GM18907 (cell line): ENCODE measurements at regions not wholly inside any gene's neighbourhood (a gene's known extent, or its start where the extent isn't known, plus 50 kb on each side); places are given as distances from the start of the nearest gene placed in this dataset.
"Not testable (repeated sequence)": the region's sequence is repeated elsewhere in the genome, so short reads cannot be mapped to it uniquely, and the experiment has no call there.

Source experiments
- ATAC-seq: cut with Tn5 transposase; IDR thresholded peaks from one replicate; pipeline ENCODE4 v1.9.1; 2021; ENCODE audit warnings: mild to moderate bottlenecking, moderate library complexity; ENCODE audit not compliant: unreplicated experiment

DNA sequence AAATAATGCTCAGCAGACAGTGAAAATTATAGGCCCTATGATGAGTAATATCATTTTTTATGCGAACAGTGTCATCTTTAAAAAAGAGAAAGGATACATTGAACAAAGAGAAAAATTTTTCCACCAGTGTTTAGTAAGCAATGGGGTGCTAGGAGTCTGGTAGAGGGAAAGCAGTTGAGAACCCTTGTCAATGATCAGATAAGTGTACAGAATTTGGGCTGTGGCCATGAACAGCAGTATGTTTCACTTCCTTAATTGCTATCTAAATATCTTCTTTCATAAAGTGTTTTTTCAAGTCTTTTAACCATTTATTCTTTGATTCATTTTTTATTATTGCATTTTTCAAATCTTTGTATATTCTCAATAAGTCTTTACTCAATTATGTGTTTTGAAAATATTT, 750.7 kb upstream of the KCND2 start:
- ATAC-seq: no peak

DNA sequence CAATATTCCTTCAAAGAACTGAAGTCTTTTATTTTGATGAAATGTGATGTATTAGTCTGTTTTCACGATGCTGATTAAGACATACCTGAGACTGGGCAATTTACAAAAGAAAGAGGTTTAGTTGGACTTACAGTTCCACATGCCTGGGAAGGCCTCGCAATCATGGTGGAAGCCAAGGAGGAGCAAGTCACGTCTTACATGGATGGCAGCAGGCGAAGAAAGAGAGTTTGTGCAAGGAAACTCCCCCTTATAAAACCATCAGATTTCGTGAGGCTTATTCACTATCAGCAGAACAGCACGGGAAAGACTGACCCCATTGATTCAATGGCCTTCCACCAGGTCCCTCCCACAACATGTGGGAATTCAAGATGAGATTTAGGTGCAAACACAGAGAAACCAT, 750.3 kb upstream of the KCND2 start:
- no peak for ATAC-seq

DNA sequence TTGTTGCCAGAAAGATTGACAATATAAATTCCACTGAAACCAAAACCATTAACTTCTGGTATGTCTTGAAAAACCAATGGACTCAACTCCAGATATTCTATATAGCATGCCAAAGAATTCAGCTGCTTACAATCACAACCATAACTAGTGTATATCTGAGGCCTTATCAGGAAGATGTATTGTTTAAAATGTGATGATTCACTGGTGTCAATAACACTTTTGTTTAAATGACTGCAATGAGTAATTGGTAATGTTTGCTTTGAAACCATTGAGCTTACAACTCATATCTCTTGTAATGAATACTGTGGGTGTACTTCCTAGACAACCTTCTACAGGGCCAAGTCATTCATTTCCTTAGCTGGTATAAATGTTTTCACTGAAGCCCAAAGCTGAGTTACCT, 727.9 kb upstream of the KCND2 start:
- ATAC-seq: no peak

GRCh38 chr7:119555788-119556187, 717.2 kb upstream of the KCND2 start:
- ATAC-seq: no peak

DNA sequence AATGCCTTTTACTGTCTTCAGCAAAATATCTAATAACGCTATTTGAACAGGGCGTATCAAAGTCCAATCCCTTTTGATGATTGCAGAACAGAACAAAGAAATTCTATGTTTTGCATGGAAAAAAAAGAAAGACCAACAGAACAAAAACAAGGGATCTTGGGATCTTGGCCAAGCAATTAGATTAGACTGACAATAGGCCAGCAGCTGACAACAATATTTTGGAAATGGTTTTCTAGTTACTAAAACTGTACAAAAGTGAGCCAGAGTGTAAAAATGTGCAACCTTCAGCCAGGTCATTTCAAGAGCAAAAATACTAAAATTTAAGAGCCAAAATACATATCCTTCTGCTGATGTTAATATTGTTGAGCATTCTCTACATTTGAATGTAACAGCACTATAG, 716.5 kb upstream of the KCND2 start:
- no peak for ATAC-seq

GRCh38 chr7:119561751-119562150, 711.2 kb upstream of the KCND2 start:
- no peak for ATAC-seq

DNA sequence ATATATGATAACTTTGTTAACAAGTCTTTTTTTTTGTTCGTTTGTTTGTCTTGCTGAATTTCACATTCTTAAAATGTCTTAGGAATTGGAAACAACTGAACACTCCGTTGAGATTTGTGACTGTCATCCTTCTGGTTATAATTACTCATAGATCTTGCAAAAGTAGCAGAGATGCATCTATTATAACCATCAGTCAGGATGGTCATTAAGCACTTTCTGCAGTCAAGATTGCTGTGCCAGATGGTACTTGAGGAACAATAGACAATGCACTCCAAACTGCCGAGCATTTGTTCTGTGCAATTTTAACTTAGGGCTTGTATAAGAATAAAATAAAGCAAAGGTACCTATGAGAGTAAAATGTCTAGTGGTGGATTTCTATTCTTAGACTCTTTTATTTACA, 710.1 kb upstream of the KCND2 start:
- ATAC-seq: no peak

DNA sequence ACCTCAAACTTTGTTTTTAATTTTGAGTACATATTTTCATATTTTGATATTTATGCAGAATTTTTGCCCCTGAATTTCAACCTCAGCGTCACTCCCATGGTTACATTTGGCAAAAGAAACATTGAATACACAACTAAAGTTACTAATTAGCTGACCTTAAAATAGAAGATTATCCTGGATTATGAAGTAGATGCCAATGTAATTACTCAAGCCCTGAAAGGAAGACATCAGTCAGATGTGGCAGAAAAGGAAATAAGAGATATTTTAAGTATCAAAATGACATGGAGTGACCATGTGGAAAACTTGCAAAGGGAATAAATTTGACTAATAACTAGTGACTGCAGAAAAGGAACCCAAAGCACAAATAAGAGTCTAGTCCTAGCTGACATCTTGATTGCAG, 701.3 kb upstream of the KCND2 start:
- ATAC-seq: no peak

GRCh38 chr7:119572132-119572531, 700.8 kb upstream of the KCND2 start:
- no peak for ATAC-seq

GRCh38 chr7:119572541-119572940, 700.4 kb upstream of the KCND2 start:
- ATAC-seq: no peak

DNA sequence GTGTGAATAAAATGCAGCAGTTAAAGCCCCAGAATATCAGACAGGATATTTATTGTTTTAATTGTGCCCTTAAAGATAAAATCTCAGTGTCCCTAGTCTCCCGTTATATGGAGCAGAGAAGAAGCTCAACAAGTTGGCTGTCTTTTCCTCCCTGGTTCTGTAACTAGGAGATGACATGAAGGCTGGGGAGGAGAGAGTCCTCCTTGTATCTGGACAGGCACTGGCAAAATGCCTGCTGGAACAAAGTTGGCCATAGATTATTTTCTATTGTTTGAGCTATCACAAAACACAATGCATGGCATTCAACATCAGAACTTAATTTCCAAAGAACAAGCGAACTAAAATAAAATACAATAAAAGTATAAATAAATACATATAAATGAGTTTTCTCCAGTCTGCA, 694.9 kb upstream of the KCND2 start:
- no peak for ATAC-seq

DNA sequence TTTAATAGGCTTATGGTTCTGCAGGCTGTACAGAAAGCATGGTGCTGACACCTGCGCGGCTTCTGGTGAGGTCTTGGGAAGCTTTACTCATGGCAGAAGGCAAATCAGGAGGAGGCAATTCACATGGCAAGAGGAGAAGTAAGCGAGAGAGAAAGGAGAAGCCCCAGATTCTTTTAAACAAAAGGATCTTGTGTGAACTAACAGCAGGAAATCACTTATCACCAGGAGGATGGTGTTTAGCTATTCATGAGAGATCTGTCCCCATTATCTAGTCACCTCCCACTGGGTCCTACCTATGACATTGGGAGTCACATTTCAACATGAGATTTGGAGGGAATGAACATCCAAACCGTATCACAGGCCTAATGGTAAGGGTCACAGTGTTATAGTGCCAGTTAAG, 678.0 kb upstream of the KCND2 start:
- no peak for ATAC-seq

- ATAC-seq: no peak
Observed at GRCh38 chr7:119596651-119597050, 676.3 kb upstream of the KCND2 start.

GRCh38 chr7:119606297-119606696, 666.7 kb upstream of the KCND2 start:
- no peak for ATAC-seq

GRCh38 chr7:119620769-119621168, 652.2 kb upstream of the KCND2 start:
- no peak for ATAC-seq

GRCh38 chr7:119623427-119623826, 649.5 kb upstream of the KCND2 start:
- no peak for ATAC-seq

DNA sequence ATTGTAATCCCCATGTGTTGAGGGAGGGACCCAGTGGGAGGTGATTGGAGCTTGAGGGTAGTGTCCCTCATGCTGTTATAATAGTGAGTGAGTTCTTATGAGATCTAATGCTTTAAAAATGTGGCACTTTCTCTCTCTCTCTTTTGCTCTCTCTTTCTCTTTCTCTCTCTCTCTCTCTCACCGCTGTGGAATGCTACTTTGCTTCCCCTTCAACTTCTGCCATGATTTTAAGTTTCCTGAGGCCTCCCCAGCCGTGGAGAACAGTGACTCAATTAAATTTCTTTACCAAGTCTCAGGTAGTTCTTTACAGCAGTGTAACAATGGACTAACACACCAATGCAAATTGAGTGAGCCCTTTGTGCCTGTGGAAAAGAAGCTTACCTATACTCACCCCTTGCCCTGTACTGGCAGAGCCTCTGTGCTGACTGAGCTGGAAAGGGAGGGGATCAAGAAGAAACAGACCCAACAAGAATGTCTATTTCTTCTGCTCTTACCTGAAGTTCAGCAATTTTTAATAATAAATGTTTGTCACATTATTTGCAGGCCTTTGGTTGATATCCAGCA, 642.5 kb upstream of the KCND2 start:
- no peak for ATAC-seq

- not testable (repeated sequence) for ATAC-seq
Observed at GRCh38 chr7:119633812-119634211, 639.2 kb upstream of the KCND2 start.

DNA sequence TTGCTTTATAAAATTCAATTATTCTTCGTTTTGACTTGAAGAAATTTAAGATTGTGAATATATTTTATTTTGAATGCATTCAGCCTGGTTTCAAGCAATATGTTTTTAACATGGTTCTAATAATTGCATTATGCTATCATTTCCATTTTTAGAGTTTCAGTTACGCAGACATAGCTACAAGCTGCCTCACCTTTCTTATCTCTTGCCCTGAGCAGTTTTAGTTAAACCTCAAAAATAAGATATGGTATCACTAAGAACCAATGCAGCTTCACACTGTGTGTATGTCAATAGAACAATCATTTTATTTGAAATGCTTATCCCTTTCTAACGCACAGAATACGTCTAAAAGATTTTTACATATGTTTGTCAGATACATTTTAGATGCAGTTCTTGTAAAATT, 632.6 kb upstream of the KCND2 start:
- ATAC-seq: no peak

DNA sequence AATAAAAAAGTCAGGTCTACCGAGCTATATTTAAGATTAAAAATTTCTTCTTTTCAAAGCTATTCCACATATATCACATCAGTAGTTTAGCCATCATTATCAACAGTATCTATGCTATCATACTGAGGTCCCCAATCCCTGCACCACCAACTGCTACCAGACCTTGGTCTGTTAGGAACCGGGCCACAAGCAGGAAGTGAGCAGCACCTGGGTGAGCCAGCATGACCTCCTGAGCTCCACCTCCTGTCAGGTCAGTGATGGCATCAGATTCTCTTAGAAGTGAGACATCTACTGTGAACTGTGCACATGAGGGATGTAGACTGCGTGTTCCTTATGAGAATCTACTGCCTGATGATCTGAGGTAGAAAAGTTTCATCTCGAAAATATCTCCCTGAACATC, 632.1 kb upstream of the KCND2 start:
- ATAC-seq: no peak

DNA sequence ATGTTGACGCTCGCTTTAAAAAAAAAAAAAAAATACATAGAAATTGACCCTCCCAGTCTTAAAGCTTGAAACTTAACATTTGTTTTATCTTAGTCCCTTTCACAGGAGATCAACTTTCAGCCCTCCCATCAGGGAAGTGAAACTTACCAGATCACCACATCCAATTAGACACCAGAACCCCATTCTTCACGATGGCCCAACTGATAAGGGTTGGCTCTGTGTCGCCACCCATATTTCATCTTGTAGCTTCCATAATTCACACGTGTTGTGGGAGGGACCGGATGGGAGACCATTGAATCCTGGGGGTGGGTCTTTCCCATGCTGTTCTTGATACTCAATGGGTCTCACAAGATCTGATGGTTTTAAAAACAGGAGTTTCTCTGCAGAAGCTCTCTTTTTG, 629.4 kb upstream of the KCND2 start:
- no peak for ATAC-seq

- ATAC-seq: no peak
Observed at GRCh38 chr7:119647286-119647685, 625.7 kb upstream of the KCND2 start.

GRCh38 chr7:119648752-119649151, 624.2 kb upstream of the KCND2 start:
- ATAC-seq: not testable (repeated sequence)

DNA sequence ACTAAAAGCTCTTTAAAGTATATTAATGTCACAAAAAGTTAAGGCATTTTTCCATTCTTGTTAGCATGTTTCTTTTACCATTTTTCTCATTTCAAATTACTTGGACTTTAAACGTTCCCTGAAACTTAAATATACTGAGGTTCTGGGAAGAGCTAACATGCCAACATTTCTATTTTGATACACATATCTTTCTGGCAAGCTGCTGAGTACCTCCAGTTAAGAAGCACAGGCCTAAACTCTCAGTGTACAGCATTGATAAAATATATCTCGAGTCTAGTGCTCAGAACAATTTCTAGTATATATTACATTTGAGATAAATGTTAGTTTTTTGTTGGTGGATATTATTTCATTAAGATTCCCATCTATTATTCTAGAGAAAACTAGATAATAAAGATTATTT, 612.9 kb upstream of the KCND2 start:
- ATAC-seq: no peak
